Skin epidermis (tissue), 12 donors: ENCODE measurements at regions not wholly inside any gene's neighbourhood (a gene's known extent, or its start where the extent isn't known, plus 50 kb on each side); places are given as distances from the start of the nearest gene placed in this dataset.

Experiments
- H3K27ac ChIP-seq, 21 experiments: fragments of 200-600 bp; sonication (generic) in 11 of 21; one replicate each; pipeline ENCODE4 v1.5.0; 2020; ENCODE audit warnings: mild to moderate bottlenecking in 3 of 21, inconsistent platforms in 2 of 21, moderate library complexity in 2 of 21
- H3K4me3 ChIP-seq, 7 experiments: fragments of 200-600 bp; sonication (generic) in 2 of 7; one replicate each; pipeline ENCODE4 v1.5.0; 2020; ENCODE audit warnings: inconsistent platforms in 2 of 7, mild to moderate bottlenecking in 2 of 7, moderate library complexity in 1 of 7

GRCh38 chr2:163210430-163210918 is 371.9 kb upstream of the KCNH7 start:
- Histone ChIP-seq H3K27ac (no peak overlapping the region), H3K4me3 (no peak overlapping the region)

GRCh38 chr2:163207693-163208370 is 369.3 kb upstream of the KCNH7 start:
- Histone ChIP-seq H3K4me3 (no peak overlapping the region), H3K27ac (no peak overlapping the region)

- H3K4me3 ChIP-seq = no peak overlapping the region
Observed at GRCh38 chr2:163205589-163206254, 367.2 kb upstream of the KCNH7 start.

GRCh38 chr2:163200741-163201140 is 362.2 kb upstream of the KCNH7 start:
- H3K27ac ChIP-seq = no peak overlapping the region
- H3K4me3 ChIP-seq = no peak overlapping the region

More at GRCh38 chr2:163205589-163206254, 367.2 kb upstream of the KCNH7 start:
- no peak overlapping the region for H3K27ac ChIP-seq

- no peak overlapping the region for H3K4me3 ChIP-seq
- H3K27ac ChIP-seq = no peak overlapping the region
Observed at GRCh38 chr2:163198972-163199371, 360.4 kb upstream of the KCNH7 start.

- Histone ChIP-seq H3K4me3 (no peak overlapping the region), H3K27ac (no peak overlapping the region)
Observed at GRCh38 chr2:163198007-163198406, 359.4 kb upstream of the KCNH7 start.

GRCh38 chr2:163191372-163191771 is 352.8 kb upstream of the KCNH7 start:
- H3K27ac ChIP-seq = no peak overlapping the region

GRCh38 chr2:163187995-163188655 is 349.6 kb upstream of the KCNH7 start:
- no peak overlapping the region for H3K27ac ChIP-seq

More at GRCh38 chr2:163191372-163191771, 352.8 kb upstream of the KCNH7 start:
- no peak overlapping the region for H3K4me3 ChIP-seq

GRCh38 chr2:163187119-163187518 is 348.6 kb upstream of the KCNH7 start:
- no peak overlapping the region for H3K27ac ChIP-seq
- no peak overlapping the region for H3K4me3 ChIP-seq

More at GRCh38 chr2:163187995-163188655, 349.6 kb upstream of the KCNH7 start:
- H3K4me3 ChIP-seq = no peak overlapping the region

- H3K27ac ChIP-seq = no peak overlapping the region
- no peak overlapping the region for H3K4me3 ChIP-seq
Observed at GRCh38 chr2:163185160-163185559, 346.6 kb upstream of the KCNH7 start.

GRCh38 chr2:163182764-163183354 is 344.3 kb upstream of the KCNH7 start:
- H3K4me3 ChIP-seq = no peak overlapping the region

GRCh38 chr2:163177592-163177991 is 339.0 kb upstream of the KCNH7 start:
- Histone ChIP-seq H3K27ac (no peak overlapping the region), H3K4me3 (no peak overlapping the region)

More at GRCh38 chr2:163182764-163183354, 344.3 kb upstream of the KCNH7 start:
- H3K27ac ChIP-seq = no peak overlapping the region

GRCh38 chr2:163175294-163175693 is 336.7 kb upstream of the KCNH7 start:
- H3K4me3 ChIP-seq = no peak overlapping the region
- no peak overlapping the region for H3K27ac ChIP-seq

GRCh38 chr2:163173591-163173990 is 335.0 kb upstream of the KCNH7 start:
- no peak overlapping the region for H3K4me3 ChIP-seq
- H3K27ac ChIP-seq = no peak overlapping the region

- Histone ChIP-seq H3K27ac (no peak overlapping the region), H3K4me3 (no peak overlapping the region)
Observed at GRCh38 chr2:163171786-163172530, 333.4 kb upstream of the KCNH7 start.

- Histone ChIP-seq H3K27ac (no peak overlapping the region), H3K4me3 (no peak overlapping the region)
Observed at GRCh38 chr2:163157891-163158496, 319.4 kb upstream of the KCNH7 start.

- Histone ChIP-seq H3K4me3 (no peak overlapping the region), H3K27ac (no peak overlapping the region)
Observed at GRCh38 chr2:163157411-163157810, 318.8 kb upstream of the KCNH7 start.

- Histone ChIP-seq H3K27ac (no peak overlapping the region), H3K4me3 (no peak overlapping the region)
Observed at GRCh38 chr2:163155925-163156324, 317.4 kb upstream of the KCNH7 start.

- H3K27ac ChIP-seq = no peak overlapping the region
- H3K4me3 ChIP-seq = no peak overlapping the region
Observed at GRCh38 chr2:163155279-163155883, 316.8 kb upstream of the KCNH7 start.
